AG09319 (cell line): ENCODE measurements at regions not wholly inside any gene's neighbourhood (a gene's known extent, or its start where the extent isn't known, plus 50 kb on each side); places are given as distances from the start of the nearest gene placed in this dataset.

ENCODE experiments used
- DNase-seq: peaks from one replicate; pipeline ENCODE4 v3.0.0-alpha.2; 2010; ENCODE audit warnings: low read depth; ENCODE audit errors: extremely low read depth
- TF ChIP-seq, protein P1 (sequence below): IDR thresholded peaks from 2 replicates; pipeline ENCODE4 v1.5.1; 2011; ENCODE audit warnings: low read depth, mild to moderate bottlenecking, inconsistent platforms, low read length, moderate library complexity

- no peak for DNase-seq
- TF ChIP-seq, protein P1, sequence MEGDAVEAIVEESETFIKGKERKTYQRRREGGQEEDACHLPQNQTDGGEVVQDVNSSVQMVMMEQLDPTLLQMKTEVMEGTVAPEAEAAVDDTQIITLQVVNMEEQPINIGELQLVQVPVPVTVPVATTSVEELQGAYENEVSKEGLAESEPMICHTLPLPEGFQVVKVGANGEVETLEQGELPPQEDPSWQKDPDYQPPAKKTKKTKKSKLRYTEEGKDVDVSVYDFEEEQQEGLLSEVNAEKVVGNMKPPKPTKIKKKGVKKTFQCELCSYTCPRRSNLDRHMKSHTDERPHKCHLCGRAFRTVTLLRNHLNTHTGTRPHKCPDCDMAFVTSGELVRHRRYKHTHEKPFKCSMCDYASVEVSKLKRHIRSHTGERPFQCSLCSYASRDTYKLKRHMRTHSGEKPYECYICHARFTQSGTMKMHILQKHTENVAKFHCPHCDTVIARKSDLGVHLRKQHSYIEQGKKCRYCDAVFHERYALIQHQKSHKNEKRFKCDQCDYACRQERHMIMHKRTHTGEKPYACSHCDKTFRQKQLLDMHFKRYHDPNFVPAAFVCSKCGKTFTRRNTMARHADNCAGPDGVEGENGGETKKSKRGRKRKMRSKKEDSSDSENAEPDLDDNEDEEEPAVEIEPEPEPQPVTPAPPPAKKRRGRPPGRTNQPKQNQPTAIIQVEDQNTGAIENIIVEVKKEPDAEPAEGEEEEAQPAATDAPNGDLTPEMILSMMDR, result no peak
Observed at GRCh38 chr11:41963406-41963805, 504.0 kb upstream of the LRRC4C start.

- DNase-seq, result no peak
- TF ChIP-seq, protein P1, result no peak
Observed at GRCh38 chr11:41970681-41971080, 511.2 kb upstream of the LRRC4C start.

DNA sequence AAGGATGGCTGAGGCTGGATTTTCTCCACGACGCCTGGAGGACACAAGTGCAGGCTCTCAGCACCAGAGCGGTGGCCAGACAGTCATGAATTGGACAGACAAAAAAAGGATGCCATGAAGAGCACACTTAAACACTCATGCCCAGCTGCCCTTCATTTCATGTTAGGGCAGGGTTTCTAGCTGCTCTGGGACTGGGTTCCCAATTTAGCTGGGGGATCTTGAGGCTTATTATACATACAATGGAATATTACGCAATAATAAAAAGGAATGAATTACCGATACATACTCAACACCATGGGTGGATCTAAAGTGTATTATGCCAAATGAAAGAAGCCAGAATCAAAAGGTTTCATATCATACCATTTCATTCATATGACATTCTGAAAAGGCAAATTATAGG, 512.1 kb upstream of the LRRC4C start:
- no peak for DNase-seq
- TF ChIP-seq, protein P1, result no peak

DNA sequence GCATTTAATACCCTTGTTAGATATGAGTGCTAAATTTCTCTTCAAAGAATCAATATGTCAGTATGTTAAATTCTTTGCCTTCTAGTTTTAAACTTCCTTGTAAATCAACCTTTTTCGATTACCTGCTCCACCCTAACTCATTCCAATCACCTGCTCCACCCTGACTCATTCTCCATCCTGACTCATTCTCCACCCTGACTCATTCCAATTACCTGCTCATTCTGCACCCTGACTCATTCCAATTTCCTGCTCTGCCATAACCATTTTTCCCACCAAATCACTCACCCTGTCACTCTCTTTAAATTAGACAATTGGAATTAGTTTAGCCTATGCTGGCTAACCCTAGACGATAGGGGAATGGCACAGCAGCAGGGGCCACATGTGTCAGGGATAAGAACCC, 519.5 kb upstream of the LRRC4C start:
- TF ChIP-seq, protein P1, result no peak
- no peak for DNase-seq

DNA sequence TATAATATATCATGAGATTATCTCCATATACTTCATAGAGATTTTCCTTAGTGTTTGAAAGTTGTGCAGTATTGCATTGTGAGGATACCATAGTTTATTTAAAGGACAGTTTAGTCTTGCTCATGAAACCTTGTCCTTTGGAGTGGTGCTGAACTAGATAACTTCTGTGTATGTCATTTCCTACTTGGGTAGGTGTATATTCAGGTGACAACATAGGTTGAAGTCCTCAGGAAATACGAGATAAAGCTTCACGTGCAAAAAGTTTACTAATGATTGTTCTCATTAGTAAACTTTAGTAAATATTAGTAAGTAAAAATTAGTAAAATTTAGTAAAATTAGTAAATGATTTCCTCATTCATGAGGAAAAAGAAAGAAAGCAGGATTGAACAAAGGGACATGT, 521.3 kb upstream of the LRRC4C start:
- DNase-seq, result no peak
- TF ChIP-seq, protein P1, result no peak

GRCh38 chr11:41982276-41982675, 522.8 kb upstream of the LRRC4C start:
- DNase-seq, result no peak
- TF ChIP-seq, protein P1, result no peak

- TF ChIP-seq, protein P1, result no peak
- DNase-seq, result no peak
Observed at GRCh38 chr11:41982975-41983374, 523.5 kb upstream of the LRRC4C start.
